GM12878 (cell line): ENCODE measurements at regions not wholly inside any gene's neighbourhood (a gene's known extent, or its start where the extent isn't known, plus 50 kb on each side); places are given as distances from the start of the nearest gene placed in this dataset.

Experiments
- ATAC-seq: fragments of 200-7000 bp; cut with Tn5 transposase; 3 replicates; pipeline ENCODE4 v1.9.1; 2020; ENCODE audit warnings: mild to moderate bottlenecking, moderate library complexity
- BruUV-seq: library from RNA; stranded (reverse); fragments of 400-500 nt; replicated peaks from 2 replicates; lab custom pipeline; 2021; lab: Mats Ljungman, UMichigan
- CTCF ChIA-PET: fragments of 300-600 bp; sonication (Branson Sonifier 250); formaldehyde crosslinking; extraction: SDS; loops from one replicate; lab custom pipeline; 2021; ENCODE audit warnings: inconsistent platforms; lab: Yijun Ruan, JAX
- POLR2A ChIA-PET: fragments of 350-600 bp; formaldehyde crosslinking; extraction: SDS; loops from one replicate; lab custom pipeline; 2021; ENCODE audit warnings: inconsistent platforms; lab: Charles Lee
- RAD21 ChIA-PET: fragments of 300-600 bp; sonication (Branson Sonifier 250); formaldehyde crosslinking; loops from one replicate; lab custom pipeline; 2023; ENCODE audit warnings: antibody characterized with exemption; ENCODE audit not compliant: unreplicated experiment; lab: Charles Lee
- SMC1A ChIA-PET: fragments of 300-600 bp; sonication (Branson Sonifier 250); formaldehyde crosslinking; loops from one replicate; lab custom pipeline; 2023; ENCODE audit not compliant: unreplicated experiment, uncharacterized antibody; lab: Charles Lee
- DNase-seq: peaks from one replicate; pipeline ENCODE4 v3.0.0-alpha.2; 2011; ENCODE audit warnings: low read depth, low spot score
- FAIRE-seq: peaks from 3 replicates; lab custom pipeline; 2011; peaks lifted over from hg19 to GRCh38; lab: Jason Lieb, UNC
- H2AFZ ChIP-seq: 2 replicates; pipeline ENCODE4 v1.6.0; 2011; ENCODE audit warnings: low read depth, low read length, control low read depth; ENCODE audit not compliant: control insufficient read depth
- H3K27ac ChIP-seq: 2 replicates; pipeline ENCODE4 v1.5.1; 2011; ENCODE audit warnings: control low read depth; ENCODE audit not compliant: control insufficient read depth, insufficient read depth
- H3K27me3 ChIP-seq, 2 experiments: replicated peaks in 1 of 2; 2 replicates each; pipeline versions ENCODE4 v1.6.0 to v1.6.1; 2011; ENCODE audit warnings: low read length in 1 of 2; ENCODE audit not compliant: control insufficient read depth in 2 of 2, insufficient read depth in 2 of 2
- H3K36me3 ChIP-seq, 2 experiments: 2 replicates each; pipeline ENCODE4 v1.5.1; 2011; ENCODE audit warnings: low read length in 1 of 2; ENCODE audit not compliant: control insufficient read depth in 2 of 2, insufficient read depth in 2 of 2
- H3K4me1 ChIP-seq: 2 replicates; pipeline ENCODE4 v1.6.1; 2011; ENCODE audit warnings: mild to moderate bottlenecking, low read length, moderate library complexity, mixed read lengths; ENCODE audit not compliant: control insufficient read depth, insufficient read depth
- H3K4me2 ChIP-seq: 2 replicates; pipeline ENCODE4 v1.6.0; 2011; ENCODE audit warnings: control low read depth; ENCODE audit not compliant: control insufficient read depth, insufficient read depth
- H3K4me3 ChIP-seq: fragments of 200-600 bp; sonication (generic); 2 replicates; pipeline ENCODE4 v1.5.1; 2016
- H3K79me2 ChIP-seq: 2 replicates; pipeline ENCODE4 v1.6.0; 2011; ENCODE audit warnings: low read length; ENCODE audit not compliant: control insufficient read depth, insufficient read depth
- H3K9ac ChIP-seq: 2 replicates; pipeline ENCODE4 v1.8.0; 2011; ENCODE audit warnings: low read length, control low read depth, mixed read lengths; ENCODE audit not compliant: control insufficient read depth, insufficient read depth
- H3K9me3 ChIP-seq: replicated peaks from 3 replicates; pipeline ENCODE4 v1.5.1; 2011; ENCODE audit warnings: mild to moderate bottlenecking, low read length; ENCODE audit not compliant: control insufficient read depth, insufficient read depth
- H4K20me1 ChIP-seq: 2 replicates; pipeline ENCODE4 v1.6.0; 2011; ENCODE audit not compliant: control insufficient read depth, insufficient read depth
- ATF7 ChIP-seq: fragments of 450-650 bp; IDR thresholded peaks from 2 replicates; pipeline ENCODE4 v1.6.1; 2016; ENCODE audit warnings: low read depth, mild to moderate bottlenecking
- BCLAF1 ChIP-seq: fragments of 450-650 bp; IDR thresholded peaks from 2 replicates; pipeline ENCODE4 v1.6.1; 2017; ENCODE audit warnings: antibody characterized with exemption, mild to moderate bottlenecking, moderate library complexity
- LARP7 ChIP-seq: fragments of 450-650 bp; IDR thresholded peaks from 2 replicates; pipeline ENCODE4 v1.6.1; 2017; ENCODE audit warnings: mild to moderate bottlenecking
- SIN3A ChIP-seq: IDR thresholded peaks from 2 replicates; pipeline ENCODE4 v1.6.1; 2012; ENCODE audit warnings: low read depth, low read length, improper control_type of control experiment
- SMARCA5 ChIP-seq: fragments of 450-650 bp; IDR thresholded peaks from 2 replicates; pipeline ENCODE4 v1.6.1; 2017; ENCODE audit warnings: mild to moderate bottlenecking
- WGBS: methylation state at CpG from one replicate; pipeline ENCODE4 v1.1.6; 2016; ENCODE audit warnings: low lambda C conversion rate; ENCODE audit not compliant: insufficient replicate concordance, insufficient coverage; ENCODE audit errors: missing lambda C conversion rate; 5-methylcytosine and 5-hydroxymethylcytosine counted together
- in situ Hi-C: fragments of 300-500 bp; cut with MboI; formaldehyde crosslinking; loops from 9 replicates; pipeline ENCODE4 v1.14.3; 2018; ENCODE audit warnings: mixed read lengths
- intact Hi-C: fragments of 100-400 bp; cut with micrococcal nuclease; formaldehyde crosslinking; loops from one replicate; pipeline ENCODE4 v1.14.2; 2022; ENCODE audit not compliant: unreplicated experiment

GRCh38 chr3:177468816-177469215, 271.5 kb upstream of the TBL1XR1 start:
- no peaks in the 10 kb centered on the region for H3K4me1 ChIP-seq
- no peak overlapping the region for H3K9ac ChIP-seq
- in situ Hi-C loops, result no loop called here
- TF ChIP-seq LARP7 (no peak), SMARCA5 (no peak), BCLAF1 (no peak)
- TF ChIP-seq, all 136 proteins: peak for 0
- WGBS, result 83% methylated on average over 1 of the region's 1 CpG
- Histone ChIP-seq H3K27ac (no peak overlapping the region), H2AFZ (no peak overlapping the region), H3K79me2 (no peaks in the 10 kb centered on the region), H3K9me3 (no peaks in the 10 kb centered on the region; the same call in 2 of the 3 replicates), H3K27me3 (no peaks in the 10 kb centered on the region), H3K4me2 (no peak overlapping the region), H4K20me1 (no peaks in the 10 kb centered on the region), H3K36me3 (no peaks in the 10 kb centered on the region), H3K4me3 (no peak overlapping the region)
- no TSS peak for BruUV-seq
- ChIA-PET RAD21 (no interaction called here), SMC1A (no interaction called here), CTCF (no interaction called here), POLR2A (no interaction called here)
- ATAC-seq (no peak), FAIRE-seq (no peak), DNase-seq (no peak)
- intact Hi-C loops, result no loop called here

- ATAC-seq, result no peak
- CTCF ChIA-PET, result no interaction called here
- H3K4me1 ChIP-seq, result no peaks in the 10 kb centered on the region
- SMC1A ChIA-PET, result no interaction called here
- no peak for DNase-seq
- TF ChIP-seq SMARCA5 (no peak), SIN3A (no peak), ATF7 (no peak)
- TF ChIP-seq, all 136 proteins: peak for 0
- no peaks in the 10 kb centered on the region for H3K79me2 ChIP-seq
- in situ Hi-C loops, result no loop called here
- intact Hi-C loops, result no loop called here
- H3K27ac ChIP-seq, result no peak overlapping the region
- FAIRE-seq, result no peak
- H3K4me3 ChIP-seq, result no peak overlapping the region
- RAD21 ChIA-PET, result no interaction called here
- POLR2A ChIA-PET, result no interaction called here
- no peaks in the 10 kb centered on the region; the same call in 2 of the 3 replicates for H3K9me3 ChIP-seq
- H3K4me2 ChIP-seq, result no peak overlapping the region
- H4K20me1 ChIP-seq, result no peaks in the 10 kb centered on the region
- no TSS peak for BruUV-seq
- no peaks in the 10 kb centered on the region for H3K27me3 ChIP-seq
- no peaks in the 10 kb centered on the region for H3K36me3 ChIP-seq
- 45% methylated on average over 3 of the region's 3 CpGs for WGBS
- no peak overlapping the region for H3K9ac ChIP-seq
- no peak overlapping the region for H2AFZ ChIP-seq
Measured at GRCh38 chr3:177469216-177469615, 271.9 kb upstream of the TBL1XR1 start.
